ENCODE measurements at regions not wholly inside any gene's neighbourhood (a gene's known extent, or its start where the extent isn't known, plus 50 kb on each side); places are given as distances from the start of the nearest gene placed in this dataset.

GRCh38 chrX:122133478-122133877 is 1050.6 kb upstream of the GRIA3 start:
- TF ChIP-seq, protein P1, sequence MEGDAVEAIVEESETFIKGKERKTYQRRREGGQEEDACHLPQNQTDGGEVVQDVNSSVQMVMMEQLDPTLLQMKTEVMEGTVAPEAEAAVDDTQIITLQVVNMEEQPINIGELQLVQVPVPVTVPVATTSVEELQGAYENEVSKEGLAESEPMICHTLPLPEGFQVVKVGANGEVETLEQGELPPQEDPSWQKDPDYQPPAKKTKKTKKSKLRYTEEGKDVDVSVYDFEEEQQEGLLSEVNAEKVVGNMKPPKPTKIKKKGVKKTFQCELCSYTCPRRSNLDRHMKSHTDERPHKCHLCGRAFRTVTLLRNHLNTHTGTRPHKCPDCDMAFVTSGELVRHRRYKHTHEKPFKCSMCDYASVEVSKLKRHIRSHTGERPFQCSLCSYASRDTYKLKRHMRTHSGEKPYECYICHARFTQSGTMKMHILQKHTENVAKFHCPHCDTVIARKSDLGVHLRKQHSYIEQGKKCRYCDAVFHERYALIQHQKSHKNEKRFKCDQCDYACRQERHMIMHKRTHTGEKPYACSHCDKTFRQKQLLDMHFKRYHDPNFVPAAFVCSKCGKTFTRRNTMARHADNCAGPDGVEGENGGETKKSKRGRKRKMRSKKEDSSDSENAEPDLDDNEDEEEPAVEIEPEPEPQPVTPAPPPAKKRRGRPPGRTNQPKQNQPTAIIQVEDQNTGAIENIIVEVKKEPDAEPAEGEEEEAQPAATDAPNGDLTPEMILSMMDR (IDR thresholded peaks at IDR 0.05; ENCODE audit: poor library complexity): no peak
- no peak for TF ChIP-seq EZH2 (IDR thresholded peaks at IDR 0.05; ENCODE audit: borderline replicate concordance)

Measured in hepatocyte (in vitro differentiated cells).